ENCODE measurements at regions not wholly inside any gene's neighbourhood (a gene's known extent, or its start where the extent isn't known, plus 50 kb on each side); places are given as distances from the start of the nearest gene placed in this dataset.
A peak's percentile ranks its signal among the peaks of the same experiment; 100 is the strongest.

- DNase-seq: no peak
These were observed 61.5 kb upstream of the RAPGEF2 start for GRCh38 chr4:159041054-159042034.

- no peak for DNase-seq
These were observed 60.7 kb upstream of the RAPGEF2 start for GRCh38 chr4:159042097-159042605.

GRCh38 chr4:159042868-159043267, 60.0 kb upstream of the RAPGEF2 start:
- DNase-seq: no peak

GRCh38 chr4:159043861-159044260, 59.0 kb upstream of the RAPGEF2 start:
- DNase-seq: no peak

GRCh38 chr4:159045321-159045720, 57.6 kb upstream of the RAPGEF2 start:
- no peak for DNase-seq

GRCh38 chr4:159046683-159047082, 56.2 kb upstream of the RAPGEF2 start:
- no peak for DNase-seq

GRCh38 chr4:159047478-159048165, 55.3 kb upstream of the RAPGEF2 start:
- peak; percentile 14 for DNase-seq

- DNase-seq: peak; percentile 69
These were observed 54.6 kb upstream of the RAPGEF2 start for GRCh38 chr4:159048166-159048886.

- no peak for DNase-seq
These were observed 53.0 kb upstream of the RAPGEF2 start for GRCh38 chr4:159049780-159050375.

GRCh38 chr4:159051245-159052071, 51.4 kb upstream of the RAPGEF2 start:
- peak; percentile 12 for DNase-seq

GRCh38 chr4:159052315-159052714, 50.6 kb upstream of the RAPGEF2 start:
- DNase-seq: no peak

Measured in fibroblast of skin of abdomen (primary cell).